ENCODE measurements at regions not wholly inside any gene's neighbourhood (a gene's known extent, or its start where the extent isn't known, plus 50 kb on each side); places are given as distances from the start of the nearest gene placed in this dataset.
"Not testable (repeated sequence)": the region's sequence is repeated elsewhere in the genome, so short reads cannot be mapped to it uniquely, and the experiment has no call there.

GRCh38 chr5:60445427-60445826 is 254.5 kb downstream of the DEPDC1B start:
- TF ChIP-seq CTCF (IDR thresholded peaks at IDR 0.05) (no peak), ZFX (IDR thresholded peaks at IDR 0.05; ENCODE audit: borderline replicate concordance) (no peak)
- H3K27ac ChIP-seq: peak overlapping the region; percentile 72

GRCh38 chr5:60444661-60445360 is 255.2 kb downstream of the DEPDC1B start:
- H3K27ac ChIP-seq: no peak overlapping the region
- no peak for TF ChIP-seq ZFX (IDR thresholded peaks at IDR 0.05; ENCODE audit: borderline replicate concordance)
- TF ChIP-seq CTCF (IDR thresholded peaks at IDR 0.05): no peak

- no peak overlapping the region for H3K27ac ChIP-seq
- TF ChIP-seq ZFX (IDR thresholded peaks at IDR 0.05; ENCODE audit: borderline replicate concordance) (no peak), CTCF (IDR thresholded peaks at IDR 0.05) (no peak)
These were observed 260.4 kb downstream of the DEPDC1B start for GRCh38 chr5:60439552-60439951.

GRCh38 chr5:60437308-60437707 is 262.7 kb downstream of the DEPDC1B start:
- no peak for TF ChIP-seq CTCF (IDR thresholded peaks at IDR 0.05)
- TF ChIP-seq ZFX (IDR thresholded peaks at IDR 0.05; ENCODE audit: borderline replicate concordance): no peak
- no peak overlapping the region for H3K27ac ChIP-seq

GRCh38 chr5:60436518-60436917 is 263.4 kb downstream of the DEPDC1B start:
- no peak for TF ChIP-seq CTCF (IDR thresholded peaks at IDR 0.05)
- TF ChIP-seq ZFX (IDR thresholded peaks at IDR 0.05; ENCODE audit: borderline replicate concordance): no peak
- H3K27ac ChIP-seq: no peak overlapping the region

- no peak overlapping the region for H3K27ac ChIP-seq
- TF ChIP-seq ZFX (IDR thresholded peaks at IDR 0.05; ENCODE audit: borderline replicate concordance) (no peak), CTCF (IDR thresholded peaks at IDR 0.05) (no peak)
These were observed 264.2 kb downstream of the DEPDC1B start for GRCh38 chr5:60435808-60436207.

- not testable (repeated sequence) for H3K27ac ChIP-seq
These were observed 273.8 kb downstream of the DEPDC1B start for GRCh38 chr5:60426189-60426588.

GRCh38 chr5:60420773-60421172 is 279.2 kb downstream of the DEPDC1B start:
- H3K27ac ChIP-seq: not testable (repeated sequence)
